Neural crest cell (in vitro differentiated cells): ENCODE measurements at regions not wholly inside any gene's neighbourhood (a gene's known extent, or its start where the extent isn't known, plus 50 kb on each side); places are given as distances from the start of the nearest gene placed in this dataset.

Experiments
- DNase-seq: peaks from one replicate; pipeline ENCODE4 v3.0.0; 2021; ENCODE audit warnings: low read depth, mixed read lengths, low spot score
- H3K27ac Mint-ChIP-seq: one replicate; pipeline ENCODE4 v1.8.0; 2021; ENCODE audit warnings: mild to moderate bottlenecking, mixed read lengths; ENCODE audit not compliant: unreplicated experiment
- H3K27me3 Mint-ChIP-seq: 2 replicates; pipeline ENCODE4 v1.8.0; 2021; ENCODE audit warnings: low read depth, mild to moderate bottlenecking, mixed read lengths
- H3K36me3 Mint-ChIP-seq: 2 replicates; pipeline ENCODE4 v1.8.0; 2021; ENCODE audit warnings: low read depth, mild to moderate bottlenecking, mixed read lengths
- H3K4me1 Mint-ChIP-seq: 2 replicates; pipeline ENCODE4 v1.8.0; 2021; ENCODE audit warnings: mixed read lengths
- H3K4me3 Mint-ChIP-seq: one replicate; pipeline ENCODE4 v1.8.0; 2021; ENCODE audit warnings: mild to moderate bottlenecking, mixed read lengths
- H3K9me3 Mint-ChIP-seq: 2 replicates; pipeline ENCODE4 v1.8.0; 2021; ENCODE audit warnings: mixed read lengths
- TF ChIP-seq, protein P1 (sequence below): fragments of 200-600 bp; sonication (generic); conservative IDR thresholded peaks from 2 replicates; pipeline ENCODE4 v1.5.0; 2021; ENCODE audit warnings: antibody characterized with exemption, mild to moderate bottlenecking

GRCh38 chr5:124402144-124402581 is 344.3 kb downstream of the ZNF608 start:
- Mint-ChIP-seq H3K4me1 (peaks cover 42% of the 10 kb centered on the region), H3K36me3 (no peaks in the 10 kb centered on the region), H3K27me3 (no peaks in the 10 kb centered on the region), H3K4me3 (no peak overlapping the region), H3K9me3 (peaks cover 3% of the 10 kb centered on the region), H3K27ac (no peak overlapping the region)
- TF ChIP-seq, protein P1, sequence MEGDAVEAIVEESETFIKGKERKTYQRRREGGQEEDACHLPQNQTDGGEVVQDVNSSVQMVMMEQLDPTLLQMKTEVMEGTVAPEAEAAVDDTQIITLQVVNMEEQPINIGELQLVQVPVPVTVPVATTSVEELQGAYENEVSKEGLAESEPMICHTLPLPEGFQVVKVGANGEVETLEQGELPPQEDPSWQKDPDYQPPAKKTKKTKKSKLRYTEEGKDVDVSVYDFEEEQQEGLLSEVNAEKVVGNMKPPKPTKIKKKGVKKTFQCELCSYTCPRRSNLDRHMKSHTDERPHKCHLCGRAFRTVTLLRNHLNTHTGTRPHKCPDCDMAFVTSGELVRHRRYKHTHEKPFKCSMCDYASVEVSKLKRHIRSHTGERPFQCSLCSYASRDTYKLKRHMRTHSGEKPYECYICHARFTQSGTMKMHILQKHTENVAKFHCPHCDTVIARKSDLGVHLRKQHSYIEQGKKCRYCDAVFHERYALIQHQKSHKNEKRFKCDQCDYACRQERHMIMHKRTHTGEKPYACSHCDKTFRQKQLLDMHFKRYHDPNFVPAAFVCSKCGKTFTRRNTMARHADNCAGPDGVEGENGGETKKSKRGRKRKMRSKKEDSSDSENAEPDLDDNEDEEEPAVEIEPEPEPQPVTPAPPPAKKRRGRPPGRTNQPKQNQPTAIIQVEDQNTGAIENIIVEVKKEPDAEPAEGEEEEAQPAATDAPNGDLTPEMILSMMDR = no peak
- DNase-seq = no peak

DNA sequence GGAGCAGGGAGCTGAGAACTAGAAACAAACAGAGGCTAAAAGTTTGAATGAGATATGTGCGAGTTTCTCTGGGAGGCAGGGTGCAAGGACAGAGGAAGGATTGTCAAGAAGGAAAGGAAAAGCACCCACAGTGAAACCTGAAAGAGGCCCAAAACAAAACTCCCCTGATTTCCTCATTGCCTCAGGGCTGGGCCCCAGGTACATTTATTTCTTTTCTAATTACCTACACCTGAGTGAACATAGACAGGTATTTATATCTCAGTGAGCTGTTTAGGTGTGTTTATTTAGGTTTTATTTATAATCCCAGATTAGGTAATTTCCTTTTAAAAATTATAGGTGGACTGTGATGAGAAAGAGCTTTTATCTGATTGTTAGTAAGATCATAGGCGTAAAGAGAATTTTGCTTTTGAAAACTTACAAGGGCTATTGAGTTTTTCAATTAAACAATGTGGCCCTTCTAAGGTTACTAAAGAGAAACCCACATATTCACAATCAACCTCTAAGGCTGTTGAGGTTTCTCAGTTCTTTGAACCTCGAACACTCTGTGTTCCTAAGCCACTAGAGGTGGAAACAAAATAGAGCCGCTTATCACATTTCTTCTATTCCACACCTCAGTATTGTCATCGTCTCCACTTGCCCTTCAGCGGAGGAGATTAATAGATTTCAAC is 344.8 kb downstream of the ZNF608 start:
- H3K4me3 Mint-ChIP-seq = no peak overlapping the region
- TF ChIP-seq, protein P1 = no peak
- DNase-seq = no peak
- peaks cover 48% of the 10 kb centered on the region for H3K4me1 Mint-ChIP-seq
- H3K27ac Mint-ChIP-seq = peak overlapping the region; percentile 83
- H3K36me3 Mint-ChIP-seq = no peaks in the 10 kb centered on the region
- no peaks in the 10 kb centered on the region for H3K27me3 Mint-ChIP-seq
- peaks cover 3% of the 10 kb centered on the region for H3K9me3 Mint-ChIP-seq

DNA sequence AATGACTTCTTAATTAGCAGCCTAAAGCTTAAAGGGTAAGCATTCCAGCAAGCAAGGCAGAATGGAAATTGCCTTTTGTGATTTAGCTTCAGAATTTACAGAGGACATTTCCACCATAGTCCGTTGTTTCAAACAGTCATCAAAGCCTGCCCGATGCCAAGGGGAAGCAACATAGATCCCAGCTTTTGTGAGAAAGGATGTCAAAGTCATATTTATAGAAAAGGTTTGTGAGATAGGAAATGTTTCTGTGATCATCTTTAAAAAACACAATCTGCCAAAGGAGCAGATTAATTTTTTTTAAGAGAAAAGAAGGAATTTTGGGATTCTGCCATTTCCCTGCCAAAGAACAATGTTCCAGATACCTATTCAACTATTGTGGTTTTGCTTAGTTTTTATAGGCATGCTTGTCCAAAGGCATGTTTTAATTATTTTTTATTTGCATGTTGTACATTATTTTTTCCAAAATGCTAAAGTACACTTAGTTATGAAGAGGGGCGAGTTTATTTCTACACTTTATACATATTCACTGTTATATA is 346.9 kb downstream of the ZNF608 start:
- Mint-ChIP-seq H3K4me3 (no peak overlapping the region), H3K27me3 (no peaks in the 10 kb centered on the region), H3K36me3 (no peaks in the 10 kb centered on the region), H3K27ac (no peak overlapping the region), H3K4me1 (peaks cover 69% of the 10 kb centered on the region), H3K9me3 (no peaks in the 10 kb centered on the region)
- DNase-seq = no peak
- TF ChIP-seq, protein P1 = no peak

DNA sequence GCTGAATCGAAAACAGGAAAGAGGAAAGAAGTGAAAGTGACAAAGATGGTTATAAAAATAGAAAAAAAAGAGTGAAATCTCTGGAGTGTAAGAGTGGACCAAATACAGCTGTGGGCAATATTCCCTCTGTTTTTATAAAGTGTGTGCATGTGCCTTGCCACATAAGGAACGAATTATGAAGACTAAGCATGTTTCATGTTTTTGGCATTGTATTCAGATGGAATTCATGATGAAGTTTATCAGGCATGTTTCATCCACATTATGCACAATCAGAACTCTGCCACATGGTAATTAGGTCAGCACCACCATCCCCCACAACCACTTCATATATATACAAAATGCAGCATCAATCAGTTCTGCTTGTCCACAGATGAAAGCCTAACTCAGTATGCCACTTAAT is 348.0 kb downstream of the ZNF608 start:
- Mint-ChIP-seq H3K36me3 (no peaks in the 10 kb centered on the region), H3K27ac (no peak overlapping the region), H3K4me3 (no peak overlapping the region), H3K27me3 (no peaks in the 10 kb centered on the region), H3K4me1 (peaks cover 78% of the 10 kb centered on the region), H3K9me3 (no peaks in the 10 kb centered on the region)
- TF ChIP-seq, protein P1 = no peak
- no peak for DNase-seq

GRCh38 chr5:124397317-124397716 is 349.1 kb downstream of the ZNF608 start:
- Mint-ChIP-seq H3K4me3 (no peak overlapping the region), H3K9me3 (no peaks in the 10 kb centered on the region), H3K27ac (no peak overlapping the region), H3K27me3 (no peaks in the 10 kb centered on the region), H3K36me3 (no peaks in the 10 kb centered on the region), H3K4me1 (peaks cover 76% of the 10 kb centered on the region)
- TF ChIP-seq, protein P1 = no peak
- no peak for DNase-seq
